ENCODE measurements at regions not wholly inside any gene's neighbourhood (a gene's known extent, or its start where the extent isn't known, plus 50 kb on each side); places are given as distances from the start of the nearest gene placed in this dataset.

- no peak for DNase-seq
Observed at GRCh38 chr9:75463871-75464270, 375.6 kb downstream of the OSTF1 start.

GRCh38 chr9:75464726-75465125 is 376.4 kb downstream of the OSTF1 start:
- DNase-seq, result no peak

- no peak for DNase-seq
Observed at GRCh38 chr9:75467142-75467541, 378.8 kb downstream of the OSTF1 start.

GRCh38 chr9:75471549-75472114 is 383.3 kb downstream of the OSTF1 start:
- DNase-seq, result no peak

GRCh38 chr9:75482566-75482965 is 394.3 kb downstream of the OSTF1 start:
- DNase-seq, result no peak

- no peak for DNase-seq
Observed at GRCh38 chr9:75483636-75484035, 395.3 kb downstream of the OSTF1 start.

GRCh38 chr9:75487856-75488718 is 399.8 kb downstream of the OSTF1 start:
- no peak for DNase-seq

- DNase-seq, result no peak
Observed at GRCh38 chr9:75488719-75489110, 400.4 kb downstream of the OSTF1 start.

- DNase-seq, result no peak
Observed at GRCh38 chr9:75490326-75490725, 400.1 kb upstream of the PCSK5 start.

- no peak for DNase-seq
Observed at GRCh38 chr9:75491533-75491932, 398.9 kb upstream of the PCSK5 start.

GRCh38 chr9:75499812-75500211 is 390.7 kb upstream of the PCSK5 start:
- no peak for DNase-seq

GRCh38 chr9:75500479-75500878 is 390.0 kb upstream of the PCSK5 start:
- no peak for DNase-seq

- peak; percentile 10 for DNase-seq
Observed at GRCh38 chr9:75500940-75501339, 389.5 kb upstream of the PCSK5 start.

- no peak for DNase-seq
Observed at GRCh38 chr9:75504721-75505120, 385.8 kb upstream of the PCSK5 start.

GRCh38 chr9:75505654-75506053 is 384.8 kb upstream of the PCSK5 start:
- no peak for DNase-seq

- no peak for DNase-seq
Observed at GRCh38 chr9:75529463-75529862, 361.0 kb upstream of the PCSK5 start.

GRCh38 chr9:75531588-75531987 is 358.9 kb upstream of the PCSK5 start:
- DNase-seq, result no peak

GRCh38 chr9:75532233-75533050 is 358.0 kb upstream of the PCSK5 start:
- DNase-seq, result no peak

- DNase-seq, result no peak
Observed at GRCh38 chr9:75539523-75539922, 350.9 kb upstream of the PCSK5 start.

GRCh38 chr9:75540185-75540584 is 350.3 kb upstream of the PCSK5 start:
- DNase-seq, result no peak

- no peak for DNase-seq
Observed at GRCh38 chr9:75541734-75542133, 348.7 kb upstream of the PCSK5 start.

GRCh38 chr9:75544815-75545214 is 345.7 kb upstream of the PCSK5 start:
- no peak for DNase-seq

GRCh38 chr9:75545287-75545686 is 345.2 kb upstream of the PCSK5 start:
- DNase-seq, result no peak

- no peak for DNase-seq
Observed at GRCh38 chr9:75548871-75549270, 341.6 kb upstream of the PCSK5 start.
